ENCODE measurements at regions not wholly inside any gene's neighbourhood (a gene's known extent, or its start where the extent isn't known, plus 50 kb on each side); places are given as distances from the start of the nearest gene placed in this dataset.

DNA sequence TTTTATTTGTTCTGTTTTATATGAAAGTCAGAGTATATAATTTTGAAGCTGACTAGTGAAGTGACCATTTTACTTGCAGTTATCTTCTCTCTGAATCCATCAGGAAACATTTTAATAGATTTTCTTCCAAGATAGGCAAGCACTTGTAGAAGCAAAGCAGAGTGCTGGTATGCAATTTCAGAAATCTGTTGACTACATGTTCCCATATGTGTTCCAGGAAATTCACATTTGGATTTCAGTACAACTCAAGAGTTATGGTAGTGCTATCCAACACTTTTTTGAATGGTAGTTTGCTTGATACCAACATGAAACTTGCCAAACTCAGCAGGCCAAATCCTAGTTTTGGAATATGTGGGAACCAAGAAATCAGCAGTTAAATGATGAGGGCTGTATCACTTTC, 94.0 kb downstream of the CENPW start:
- Mint-ChIP-seq H3K4me1 (ENCODE audit: low read depth) (no peaks in the 10 kb centered on the region), H3K27me3 (ENCODE audit: low read depth) (peaks cover 3% of the 10 kb centered on the region), H3K9me3 (ENCODE audit: low read depth) (no peaks in the 10 kb centered on the region), H3K4me3 (ENCODE audit: unreplicated experiment) (no peak overlapping the region), H3K36me3 (ENCODE audit: low read depth) (no peaks in the 10 kb centered on the region), H3K27ac (ENCODE audit: unreplicated experiment) (no peak overlapping the region)
- DNase-seq (ENCODE audit: low spot score) = no peak
- TF ChIP-seq, protein P1, sequence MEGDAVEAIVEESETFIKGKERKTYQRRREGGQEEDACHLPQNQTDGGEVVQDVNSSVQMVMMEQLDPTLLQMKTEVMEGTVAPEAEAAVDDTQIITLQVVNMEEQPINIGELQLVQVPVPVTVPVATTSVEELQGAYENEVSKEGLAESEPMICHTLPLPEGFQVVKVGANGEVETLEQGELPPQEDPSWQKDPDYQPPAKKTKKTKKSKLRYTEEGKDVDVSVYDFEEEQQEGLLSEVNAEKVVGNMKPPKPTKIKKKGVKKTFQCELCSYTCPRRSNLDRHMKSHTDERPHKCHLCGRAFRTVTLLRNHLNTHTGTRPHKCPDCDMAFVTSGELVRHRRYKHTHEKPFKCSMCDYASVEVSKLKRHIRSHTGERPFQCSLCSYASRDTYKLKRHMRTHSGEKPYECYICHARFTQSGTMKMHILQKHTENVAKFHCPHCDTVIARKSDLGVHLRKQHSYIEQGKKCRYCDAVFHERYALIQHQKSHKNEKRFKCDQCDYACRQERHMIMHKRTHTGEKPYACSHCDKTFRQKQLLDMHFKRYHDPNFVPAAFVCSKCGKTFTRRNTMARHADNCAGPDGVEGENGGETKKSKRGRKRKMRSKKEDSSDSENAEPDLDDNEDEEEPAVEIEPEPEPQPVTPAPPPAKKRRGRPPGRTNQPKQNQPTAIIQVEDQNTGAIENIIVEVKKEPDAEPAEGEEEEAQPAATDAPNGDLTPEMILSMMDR (IDR thresholded peaks at IDR 0.05) = no peak

DNA sequence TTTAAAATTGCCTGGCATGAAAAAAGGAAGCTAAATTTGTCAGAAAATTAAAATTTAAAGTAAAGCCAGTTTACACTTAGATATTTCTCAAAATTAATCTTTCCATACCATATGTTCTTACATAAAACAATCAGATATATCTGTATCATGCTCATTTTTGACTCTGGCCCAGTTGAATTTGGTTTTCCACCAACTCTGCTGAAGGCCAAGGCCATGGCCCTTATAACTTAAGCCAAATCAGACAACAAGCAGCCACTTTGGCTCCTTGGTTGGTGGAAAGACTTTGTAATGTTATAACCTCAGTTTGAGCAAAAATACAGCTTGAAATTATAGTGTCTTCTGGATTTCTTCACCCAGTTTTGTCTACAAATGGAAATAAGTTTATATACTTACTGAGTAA, 97.3 kb downstream of the CENPW start:
- H3K27me3 Mint-ChIP-seq (ENCODE audit: low read depth) = no peaks in the 10 kb centered on the region
- H3K9me3 Mint-ChIP-seq (ENCODE audit: low read depth) = peaks cover 7% of the 10 kb centered on the region
- H3K4me3 Mint-ChIP-seq (ENCODE audit: unreplicated experiment) = no peak overlapping the region
- H3K36me3 Mint-ChIP-seq (ENCODE audit: low read depth) = no peaks in the 10 kb centered on the region
- no peak overlapping the region for H3K27ac Mint-ChIP-seq (ENCODE audit: unreplicated experiment)
- DNase-seq (ENCODE audit: low spot score) = no peak
- H3K4me1 Mint-ChIP-seq (ENCODE audit: low read depth) = no peaks in the 10 kb centered on the region
- TF ChIP-seq, protein P1 (IDR thresholded peaks at IDR 0.05) = no peak

DNA sequence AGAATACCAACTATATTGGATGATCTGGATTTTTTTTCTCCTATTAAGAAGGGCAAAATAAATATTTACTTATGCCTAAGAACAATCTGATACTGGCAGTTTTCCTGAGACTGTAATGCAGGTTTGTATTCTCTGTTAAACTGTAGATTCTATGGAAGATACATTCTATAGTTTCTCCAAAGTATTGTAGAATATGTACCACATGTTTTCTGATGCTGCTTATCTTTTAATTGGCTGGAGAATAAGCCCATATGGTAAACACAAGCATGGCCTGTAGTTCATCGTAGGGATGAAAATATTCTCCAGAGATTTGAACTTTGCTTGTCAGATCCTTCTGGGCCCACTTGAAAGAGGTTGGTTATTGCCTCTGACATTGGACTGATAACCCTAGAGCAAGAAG, 99.1 kb downstream of the CENPW start:
- H3K9me3 Mint-ChIP-seq (ENCODE audit: low read depth) = peaks cover 10% of the 10 kb centered on the region
- no peak for DNase-seq (ENCODE audit: low spot score)
- peaks cover 2% of the 10 kb centered on the region for H3K4me1 Mint-ChIP-seq (ENCODE audit: low read depth)
- TF ChIP-seq, protein P1 (IDR thresholded peaks at IDR 0.05) = no peak
- H3K36me3 Mint-ChIP-seq (ENCODE audit: low read depth) = no peaks in the 10 kb centered on the region
- no peak overlapping the region for H3K4me3 Mint-ChIP-seq (ENCODE audit: unreplicated experiment)
- no peaks in the 10 kb centered on the region for H3K27me3 Mint-ChIP-seq (ENCODE audit: low read depth)
- no peak overlapping the region for H3K27ac Mint-ChIP-seq (ENCODE audit: unreplicated experiment)

DNA sequence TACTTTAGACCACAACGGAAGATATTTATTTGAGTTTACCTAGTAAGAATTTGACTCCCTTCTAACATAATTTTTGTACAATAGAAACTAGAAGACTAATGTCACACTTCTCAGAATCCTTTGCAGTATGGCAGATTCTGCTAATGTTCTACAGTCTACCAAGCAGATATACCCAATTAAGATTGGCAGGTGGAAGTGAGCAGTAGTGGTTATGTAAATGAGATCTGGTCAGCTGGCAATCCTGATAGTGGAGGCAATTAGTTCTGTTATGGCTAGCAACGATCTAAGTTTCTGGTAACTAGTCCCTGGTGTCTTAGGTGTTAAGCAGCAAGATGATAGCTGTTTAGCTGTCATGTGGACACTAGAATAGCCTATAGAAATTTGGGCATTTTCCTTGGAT, 101.0 kb downstream of the CENPW start:
- no peak overlapping the region for H3K27ac Mint-ChIP-seq (ENCODE audit: unreplicated experiment)
- peaks cover 11% of the 10 kb centered on the region for H3K4me1 Mint-ChIP-seq (ENCODE audit: low read depth)
- H3K4me3 Mint-ChIP-seq (ENCODE audit: unreplicated experiment) = no peak overlapping the region
- TF ChIP-seq, protein P1 (IDR thresholded peaks at IDR 0.05) = no peak
- H3K36me3 Mint-ChIP-seq (ENCODE audit: low read depth) = no peaks in the 10 kb centered on the region
- DNase-seq (ENCODE audit: low spot score) = no peak
- H3K27me3 Mint-ChIP-seq (ENCODE audit: low read depth) = no peaks in the 10 kb centered on the region
- H3K9me3 Mint-ChIP-seq (ENCODE audit: low read depth) = peaks cover 10% of the 10 kb centered on the region

GRCh38 chr6:126444659-126445273, 104.9 kb downstream of the CENPW start:
- TF ChIP-seq, protein P1 (IDR thresholded peaks at IDR 0.05) = no peak
- Mint-ChIP-seq H3K4me1 (ENCODE audit: low read depth) (peaks cover 11% of the 10 kb centered on the region), H3K4me3 (ENCODE audit: unreplicated experiment) (no peak overlapping the region), H3K36me3 (ENCODE audit: low read depth) (no peaks in the 10 kb centered on the region), H3K27me3 (ENCODE audit: low read depth) (no peaks in the 10 kb centered on the region), H3K9me3 (ENCODE audit: low read depth) (peaks cover 10% of the 10 kb centered on the region), H3K27ac (ENCODE audit: unreplicated experiment) (no peak overlapping the region)
- no peak for DNase-seq (ENCODE audit: low spot score)
